Ovary (tissue), 7 donors: ENCODE measurements at regions not wholly inside any gene's neighbourhood (a gene's known extent, or its start where the extent isn't known, plus 50 kb on each side); places are given as distances from the start of the nearest gene placed in this dataset.

Source experiments
- DNase-seq, 5 donors: peaks; one replicate each; pipeline ENCODE4 v3.0.0-alpha.2; 2019 to 2020
- H3K27ac ChIP-seq, 2 donors: fragments of 200-600 bp; one replicate each; pipeline versions ENCODE4 v1.5.1 to v1.8.0; 2019 to 2022
- H3K27me3 ChIP-seq: fragments of 200-600 bp; one replicate; pipeline ENCODE4 v1.8.0; 2022
- H3K36me3 ChIP-seq: fragments of 200-600 bp; sonication (generic); one replicate; pipeline ENCODE4 v1.5.1; 2019
- H3K4me1 ChIP-seq: one replicate; pipeline ENCODE4 v1.8.1; 2013; ENCODE audit warnings: mild to moderate bottlenecking, moderate library complexity; ENCODE audit not compliant: insufficient read depth
- H3K4me3 ChIP-seq: fragments of 200-600 bp; sonication (generic); one replicate; pipeline ENCODE4 v1.5.1; 2017
- H3K9me3 ChIP-seq, 2 donors: fragments of 200-600 bp in 1 of 2; sonication (generic) in 1 of 2; one replicate each; pipeline versions ENCODE4 v1.5.1 to v1.8.1; 2013 to 2019; ENCODE audit warnings: mild to moderate bottlenecking in 1 of 2, moderate library complexity in 1 of 2
- CTCF ChIP-seq, 3 donors: fragments of 450-650 bp in 2 of 3; fragments of 200-600 bp in 1 of 3; IDR thresholded peaks; one replicate each; pipeline versions ENCODE4 v1.5.1 to v1.8.0; 2016 to 2022; ENCODE audit warnings: antibody characterized with exemption in 3 of 3, mild to moderate bottlenecking in 1 of 3
- EP300 ChIP-seq: sonication (generic); formaldehyde crosslinking; IDR thresholded peaks from one replicate; pipeline ENCODE4 v1.6.1; 2017; ENCODE audit warnings: antibody characterized with exemption
- POLR2A ChIP-seq: fragments of 450-650 bp; IDR thresholded peaks from one replicate; pipeline ENCODE4 v1.6.1; 2017; ENCODE audit warnings: antibody characterized with exemption, mild to moderate bottlenecking, moderate library complexity
- WGBS, 3 donors: extraction: QIAGEN DNeasy Blood & Tissue Kit in 1 of 3; methylation state at CpG; one replicate each; pipeline versions ENCODE4 v1.1.5 to v1.1.7; 2013 to 2017; 5-methylcytosine and 5-hydroxymethylcytosine counted together
- intact Hi-C, 4 donors: fragments of 100-400 bp; cut with DNase I; formaldehyde crosslinking; loops; one replicate each; pipeline versions ENCODE4 v1.11.0 to v1.15.1; 2022 to 2023
- donor health status: DM: no; HTN: no; CAD: no; lungs with moderate emphysema.
- donor health status: DM: no; HTN: no; CAD: no.
- donor health status: Bipolar disorder and iron deficiency.
- donor health status: DM: no; HTN: no; CAD: no.
- donor health status: DM: yes; HTN: yes; CAD: no.

GRCh38 chr16:6864244-6864643 is 468.4 kb upstream of the RBFOX1 start:
- Histone ChIP-seq H3K4me1 (no peaks in the 10 kb centered on the region), H3K36me3 (no peaks in the 10 kb centered on the region), H3K9me3 (no peaks in the 10 kb centered on the region), H3K27ac (no peak overlapping the region), H3K4me3 (no peak overlapping the region), H3K27me3 (no peaks in the 10 kb centered on the region)
- intact Hi-C loops, result no loop called here
- no peak for DNase-seq
- TF ChIP-seq CTCF (IDR thresholded peaks at IDR 0.05), result no peak
- no peak for TF ChIP-seq EP300
- TF ChIP-seq POLR2A, result no peak
- WGBS, 3 donors, result 52 to 76% (median 56%) methylated on average over 4 of the region's 4 CpGs

GRCh38 chr16:6863135-6863534 is 469.5 kb upstream of the RBFOX1 start:
- no peak for DNase-seq
- no peaks in the 10 kb centered on the region for H3K9me3 ChIP-seq
- WGBS, 3 donors, result 48 to 54% (median 49%) methylated on average over 2 of the region's 2 CpGs
- no peak for TF ChIP-seq EP300
- no peak for TF ChIP-seq POLR2A
- TF ChIP-seq CTCF (IDR thresholded peaks at IDR 0.05), result no peak
- intact Hi-C loops, result no loop called here
- no peak overlapping the region for H3K4me3 ChIP-seq
- no peaks in the 10 kb centered on the region for H3K4me1 ChIP-seq
- H3K27ac ChIP-seq, result no peak overlapping the region
- H3K36me3 ChIP-seq, result no peaks in the 10 kb centered on the region
- H3K27me3 ChIP-seq, result no peaks in the 10 kb centered on the region

- DNase-seq, result no peak
- H3K27ac ChIP-seq, result no peak overlapping the region
- intact Hi-C loops, result no loop called here
- H3K4me1 ChIP-seq, result no peaks in the 10 kb centered on the region
- no peaks in the 10 kb centered on the region for H3K9me3 ChIP-seq
- no peak for TF ChIP-seq POLR2A
- TF ChIP-seq CTCF (IDR thresholded peaks at IDR 0.05), result no peak
- no peak for TF ChIP-seq EP300
- H3K36me3 ChIP-seq, result no peaks in the 10 kb centered on the region
- no peak overlapping the region for H3K4me3 ChIP-seq
- no peaks in the 10 kb centered on the region for H3K27me3 ChIP-seq
- 49 to 55% (median 52%) methylated on average over 6 of the region's 6 CpGs for WGBS, 3 donors
Measured at GRCh38 chr16:6861815-6862477, 470.7 kb upstream of the RBFOX1 start.

- no peak for DNase-seq
- Histone ChIP-seq H3K27me3 (no peaks in the 10 kb centered on the region), H3K4me3 (no peak overlapping the region), H3K36me3 (no peaks in the 10 kb centered on the region), H3K9me3 (no peaks in the 10 kb centered on the region), H3K4me1 (no peaks in the 10 kb centered on the region), H3K27ac (no peak overlapping the region)
- TF ChIP-seq POLR2A (no peak), EP300 (no peak), CTCF (IDR thresholded peaks at IDR 0.05) (no peak)
- intact Hi-C loops, result no loop called here
- 18 to 25% (median 22%) methylated on average over 8 of the region's 8 CpGs for WGBS, 3 donors
Measured at GRCh38 chr16:6861135-6861814, 471.4 kb upstream of the RBFOX1 start.
